Type B pancreatic cell (in vitro differentiated cells): ENCODE measurements at regions not wholly inside any gene's neighbourhood (a gene's known extent, or its start where the extent isn't known, plus 50 kb on each side); places are given as distances from the start of the nearest gene placed in this dataset.

ENCODE experiments used
- DNase-seq: peaks from one replicate; pipeline ENCODE4 v3.0.0; 2021; ENCODE audit warnings: mixed read lengths; ENCODE audit not compliant: unreplicated experiment; ENCODE audit errors: extremely low spot score
- H3K27ac Mint-ChIP-seq: 2 replicates; pipeline ENCODE4 v1.8.0; 2021; ENCODE audit warnings: mild to moderate bottlenecking, mixed read lengths
- H3K27me3 Mint-ChIP-seq: 2 replicates; pipeline ENCODE4 v1.8.0; 2021; ENCODE audit warnings: mixed read lengths
- H3K36me3 Mint-ChIP-seq: 2 replicates; pipeline ENCODE4 v1.8.0; 2021; ENCODE audit warnings: mixed read lengths
- H3K4me1 Mint-ChIP-seq: one replicate; pipeline ENCODE4 v1.8.0; 2021; ENCODE audit warnings: mixed read lengths; ENCODE audit not compliant: unreplicated experiment
- H3K4me3 Mint-ChIP-seq: 2 replicates; pipeline ENCODE4 v1.8.0; 2021; ENCODE audit warnings: mild to moderate bottlenecking, mixed read lengths
- H3K9me3 Mint-ChIP-seq: 2 replicates; pipeline ENCODE4 v1.8.0; 2021; ENCODE audit warnings: mixed read lengths
- CTCF ChIP-seq: fragments of 200-600 bp; sonication (generic); conservative IDR thresholded peaks from 2 replicates; pipeline ENCODE4 v1.5.0; 2021; ENCODE audit warnings: antibody characterized with exemption, mild to moderate bottlenecking

GRCh38 chr15:96002890-96003859 is 327.3 kb upstream of the NR2F2 start:
- Mint-ChIP-seq H3K27me3 (no peaks in the 10 kb centered on the region), H3K27ac (peak overlapping the region; percentile 50), H3K4me1 (no peaks in the 10 kb centered on the region), H3K4me3 (peak overlapping the region; percentile 27), H3K9me3 (no peaks in the 10 kb centered on the region), H3K36me3 (no peaks in the 10 kb centered on the region)
- no peak for TF ChIP-seq CTCF
- no peak for DNase-seq

- no peak overlapping the region for H3K4me3 Mint-ChIP-seq
- H3K36me3 Mint-ChIP-seq, result no peaks in the 10 kb centered on the region
- no peak overlapping the region for H3K27ac Mint-ChIP-seq
- no peaks in the 10 kb centered on the region for H3K9me3 Mint-ChIP-seq
- H3K4me1 Mint-ChIP-seq, result peaks cover 3% of the 10 kb centered on the region
- TF ChIP-seq CTCF, result no peak
- no peak for DNase-seq
- no peaks in the 10 kb centered on the region for H3K27me3 Mint-ChIP-seq
These were observed 324.6 kb upstream of the NR2F2 start for GRCh38 chr15:96005906-96006305.

GRCh38 chr15:96011136-96011535 is 319.4 kb upstream of the NR2F2 start:
- no peaks in the 10 kb centered on the region for H3K27me3 Mint-ChIP-seq
- peaks cover 15% of the 10 kb centered on the region for H3K9me3 Mint-ChIP-seq
- no peak overlapping the region for H3K4me3 Mint-ChIP-seq
- TF ChIP-seq CTCF, result no peak
- peaks cover 6% of the 10 kb centered on the region for H3K4me1 Mint-ChIP-seq
- DNase-seq, result no peak
- no peaks in the 10 kb centered on the region for H3K36me3 Mint-ChIP-seq
- no peak overlapping the region for H3K27ac Mint-ChIP-seq

- no peak for DNase-seq
- Mint-ChIP-seq H3K4me1 (peaks cover 13% of the 10 kb centered on the region), H3K4me3 (no peak overlapping the region), H3K36me3 (no peaks in the 10 kb centered on the region), H3K27me3 (no peaks in the 10 kb centered on the region), H3K27ac (no peak overlapping the region), H3K9me3 (peaks cover 15% of the 10 kb centered on the region)
- TF ChIP-seq CTCF, result no peak
These were observed 315.6 kb upstream of the NR2F2 start for GRCh38 chr15:96014939-96015338.

GRCh38 chr15:96019114-96019513 is 311.4 kb upstream of the NR2F2 start:
- Mint-ChIP-seq H3K4me3 (no peak overlapping the region), H3K36me3 (no peaks in the 10 kb centered on the region), H3K4me1 (peaks cover 16% of the 10 kb centered on the region), H3K27ac (no peak overlapping the region), H3K9me3 (peaks cover 3% of the 10 kb centered on the region), H3K27me3 (no peaks in the 10 kb centered on the region)
- no peak for DNase-seq
- TF ChIP-seq CTCF, result no peak
